LoVo (cell line): ENCODE measurements at regions not wholly inside any gene's neighbourhood (a gene's known extent, or its start where the extent isn't known, plus 50 kb on each side); places are given as distances from the start of the nearest gene placed in this dataset.

Experiments
- DNase-seq: peaks from one replicate; pipeline ENCODE4 v3.0.0-alpha.2; 2016; ENCODE audit warnings: low spot score

- no peak for DNase-seq
Observed at GRCh38 chr10:43872644-43873043, 224.0 kb upstream of the ZNF32 start.

- DNase-seq, result no peak
Observed at GRCh38 chr10:43871545-43871944, 222.9 kb upstream of the ZNF32 start.

- no peak for DNase-seq
Observed at GRCh38 chr10:43870968-43871439, 222.3 kb upstream of the ZNF32 start.

GRCh38 chr10:43869669-43870322 lies 221.1 kb upstream of the ZNF32 start:
- DNase-seq, result no peak

GRCh38 chr10:43868952-43869351 lies 220.3 kb upstream of the ZNF32 start:
- no peak for DNase-seq

GRCh38 chr10:43867667-43868565 lies 219.2 kb upstream of the ZNF32 start:
- no peak for DNase-seq

- DNase-seq, result no peak
Observed at GRCh38 chr10:43867113-43867512, 218.4 kb upstream of the ZNF32 start.

GRCh38 chr10:43866712-43867111 lies 218.0 kb upstream of the ZNF32 start:
- no peak for DNase-seq

- DNase-seq, result no peak
Observed at GRCh38 chr10:43865265-43866135, 216.8 kb upstream of the ZNF32 start.

- DNase-seq, result no peak
Observed at GRCh38 chr10:43864656-43865055, 216.0 kb upstream of the ZNF32 start.

- DNase-seq, result peak; percentile 62
Observed at GRCh38 chr10:43863859-43864591, 215.3 kb upstream of the ZNF32 start.

GRCh38 chr10:43863270-43863669 lies 214.6 kb upstream of the ZNF32 start:
- DNase-seq, result no peak

GRCh38 chr10:43862756-43863155 lies 214.1 kb upstream of the ZNF32 start:
- no peak for DNase-seq

GRCh38 chr10:43861966-43862751 lies 213.5 kb upstream of the ZNF32 start:
- DNase-seq, result no peak

- no peak for DNase-seq
Observed at GRCh38 chr10:43859016-43859525, 210.4 kb upstream of the ZNF32 start.

GRCh38 chr10:43857931-43858315 lies 209.2 kb upstream of the ZNF32 start:
- DNase-seq, result no peak

GRCh38 chr10:43857206-43857930 lies 208.7 kb upstream of the ZNF32 start:
- DNase-seq, result no peak

GRCh38 chr10:43856299-43856698 lies 207.6 kb upstream of the ZNF32 start:
- no peak for DNase-seq

- DNase-seq, result no peak
Observed at GRCh38 chr10:43855667-43856210, 207.1 kb upstream of the ZNF32 start.

GRCh38 chr10:43854007-43854406 lies 205.3 kb upstream of the ZNF32 start:
- DNase-seq, result peak; percentile 37
